ENCODE measurements at regions not wholly inside any gene's neighbourhood (a gene's known extent, or its start where the extent isn't known, plus 50 kb on each side); places are given as distances from the start of the nearest gene placed in this dataset.

GRCh38 chr2:83756219-83756618, 702.9 kb downstream of the SUCLG1 start:
- DNase-seq = no peak

- no peak for DNase-seq
These were observed 711.9 kb downstream of the SUCLG1 start for GRCh38 chr2:83747141-83747540.

GRCh38 chr2:83744855-83745254, 714.2 kb downstream of the SUCLG1 start:
- DNase-seq = no peak

- no peak for DNase-seq
These were observed 716.8 kb downstream of the SUCLG1 start for GRCh38 chr2:83742117-83742782.

GRCh38 chr2:83730223-83730622, 728.9 kb downstream of the SUCLG1 start:
- DNase-seq = no peak

GRCh38 chr2:83725735-83726134, 733.3 kb downstream of the SUCLG1 start:
- DNase-seq = no peak

- DNase-seq = no peak
These were observed 753.9 kb downstream of the SUCLG1 start for GRCh38 chr2:83705146-83705545.

- no peak for DNase-seq
These were observed 755.5 kb downstream of the SUCLG1 start for GRCh38 chr2:83703598-83703997.

- DNase-seq = no peak
These were observed 762.2 kb downstream of the SUCLG1 start for GRCh38 chr2:83696838-83697237.

GRCh38 chr2:83695530-83695929, 763.5 kb downstream of the SUCLG1 start:
- DNase-seq = no peak

- DNase-seq = no peak
These were observed 764.0 kb downstream of the SUCLG1 start for GRCh38 chr2:83695037-83695436.

- no peak for DNase-seq
These were observed 769.7 kb downstream of the SUCLG1 start for GRCh38 chr2:83689402-83689801.

GRCh38 chr2:83686863-83687262, 772.2 kb downstream of the SUCLG1 start:
- DNase-seq = no peak

- no peak for DNase-seq
These were observed 785.0 kb downstream of the SUCLG1 start for GRCh38 chr2:83674050-83674449.

- no peak for DNase-seq
These were observed 793.2 kb downstream of the SUCLG1 start for GRCh38 chr2:83665894-83666293.

- DNase-seq = no peak
These were observed 793.9 kb downstream of the SUCLG1 start for GRCh38 chr2:83665154-83665553.

- DNase-seq = no peak
These were observed 797.4 kb downstream of the SUCLG1 start for GRCh38 chr2:83661711-83662110.

- DNase-seq = no peak
These were observed 804.9 kb downstream of the SUCLG1 start for GRCh38 chr2:83654091-83654611.

- DNase-seq = no peak
These were observed 808.2 kb downstream of the SUCLG1 start for GRCh38 chr2:83650898-83651297.

GRCh38 chr2:83650161-83650560, 808.9 kb downstream of the SUCLG1 start:
- DNase-seq = no peak

- no peak for DNase-seq
These were observed 818.6 kb downstream of the SUCLG1 start for GRCh38 chr2:83640506-83640905.

- no peak for DNase-seq
These were observed 825.7 kb downstream of the SUCLG1 start for GRCh38 chr2:83633423-83633822.

- DNase-seq = no peak
These were observed 828.7 kb downstream of the SUCLG1 start for GRCh38 chr2:83630351-83630750.

- DNase-seq = no peak
These were observed 843.6 kb downstream of the SUCLG1 start for GRCh38 chr2:83615511-83615910.

GRCh38 chr2:83613178-83613577, 845.9 kb downstream of the SUCLG1 start:
- DNase-seq = no peak
